GM12873 (cell line): ENCODE measurements at regions not wholly inside any gene's neighbourhood (a gene's known extent, or its start where the extent isn't known, plus 50 kb on each side); places are given as distances from the start of the nearest gene placed in this dataset.

Experiments
- CTCF ChIP-seq: IDR thresholded peaks from 2 replicates; pipeline ENCODE4 v1.5.1; 2012; ENCODE audit warnings: low read depth, mild to moderate bottlenecking, moderate library complexity, low read length, control low read depth; ENCODE audit not compliant: insufficient read depth; ENCODE audit errors: missing control alignments

GRCh38 chr9:96150324-96151227 lies 151.4 kb downstream of the HSD17B3 start:
- TF ChIP-seq CTCF = peak; percentile 23

GRCh38 chr9:96149533-96150280 lies 152.3 kb downstream of the HSD17B3 start:
- no peak for TF ChIP-seq CTCF

GRCh38 chr9:96148634-96149532 lies 153.1 kb downstream of the HSD17B3 start:
- TF ChIP-seq CTCF = no peak

GRCh38 chr9:96141666-96142065 lies 160.3 kb downstream of the HSD17B3 start:
- no peak for TF ChIP-seq CTCF

- no peak for TF ChIP-seq CTCF
Measured at GRCh38 chr9:96141128-96141474, 160.9 kb downstream of the HSD17B3 start.

- no peak for TF ChIP-seq CTCF
Measured at GRCh38 chr9:96140296-96141127, 161.5 kb downstream of the HSD17B3 start.
